A549 (cell line): ENCODE measurements at regions not wholly inside any gene's neighbourhood (a gene's known extent, or its start where the extent isn't known, plus 50 kb on each side); places are given as distances from the start of the nearest gene placed in this dataset.

Source experiments
- ATAC-seq, 2 experiments: fragments of 200-7000 bp in 1 of 2; fragments of >200 bp in 1 of 2; cut with Nextera tagmentation in 1 of 2; cut with Tn5 transposase in 1 of 2; 3 replicates each; pipeline versions ENCODE4 v1.8.0 to v1.9.1; 2018 to 2020; ENCODE audit warnings: mild to moderate bottlenecking in 1 of 2, moderate library complexity in 1 of 2
- CTCF ChIA-PET: fragments of 300-600 bp; sonication (Branson Sonifier 250); formaldehyde crosslinking; extraction: SDS; loops from one replicate; lab custom pipeline; 2021; ENCODE audit warnings: antibody characterized with exemption, inconsistent platforms; lab: Yijun Ruan, JAX
- POLR2A ChIA-PET: fragments of 350-600 bp; formaldehyde crosslinking; extraction: SDS; loops from one replicate; lab custom pipeline; 2021; ENCODE audit warnings: antibody characterized with exemption, inconsistent platforms; lab: Yijun Ruan, JAX
- DNase-seq, 2 experiments: peaks; one replicate each; pipeline versions ENCODE4 v3.0.0 to v3.0.0-alpha.2; 2011 to 2016; ENCODE audit warnings: low read depth in 1 of 2, low spot score in 1 of 2
- FAIRE-seq: peaks from 2 replicates; lab custom pipeline; 2011; peaks lifted over from hg19 to GRCh38; lab: Jason Lieb, UNC
- H3K27ac ChIP-seq, 2 experiments: fragments of >200 bp; sonication (Bioruptor Twin); formaldehyde crosslinking; 3 replicates each; pipeline ENCODE4 v1.5.1; 2016 to 2017
- H3K4me1 ChIP-seq: fragments of >200 bp; sonication (Bioruptor Twin); formaldehyde crosslinking; 3 replicates; pipeline ENCODE4 v1.6.1; 2016
- H3K4me2 ChIP-seq: fragments of >200 bp; sonication (Bioruptor Twin); formaldehyde crosslinking; 3 replicates; pipeline ENCODE4 v1.6.1; 2016
- H3K4me3 ChIP-seq: fragments of >200 bp; sonication (Bioruptor Twin); formaldehyde crosslinking; 3 replicates; pipeline ENCODE4 v1.5.1; 2016
- H3K9me3 ChIP-seq: fragments of >200 bp; sonication (Bioruptor Twin); formaldehyde crosslinking; 3 replicates; pipeline ENCODE4 v1.6.1; 2016
- CHD2 ChIP-seq: fragments of 150-350 bp; IDR thresholded peaks from 2 replicates; pipeline ENCODE4 v1.6.1; 2014; ENCODE audit warnings: low read length; ENCODE audit not compliant: partially characterized antibody
- CHD4 ChIP-seq: fragments of 200-600 bp; sonication (generic); IDR thresholded peaks from 2 replicates; pipeline ENCODE4 v1.6.1; 2016; ENCODE audit warnings: antibody characterized with exemption, mild to moderate bottlenecking, borderline replicate concordance
- EHF ChIP-seq: fragments of 250-450 bp; sonication (Bioruptor Pico); IDR thresholded peaks from 2 replicates; pipeline ENCODE4 v1.5.0; 2020; ENCODE audit warnings: mild to moderate bottlenecking
- EHMT2 ChIP-seq: fragments of 200-600 bp; sonication (generic); IDR thresholded peaks from 2 replicates; pipeline ENCODE4 v1.6.1; 2016; ENCODE audit warnings: antibody characterized with exemption, low read depth, mild to moderate bottlenecking, moderate library complexity
- EP300 ChIP-seq, 2 experiments: fragments of >200 bp; sonication (Bioruptor Twin); formaldehyde crosslinking; IDR thresholded peaks; 2 replicates in 1 of 2; 3 replicates in 1 of 2; pipeline ENCODE4 v1.6.1; 2016 to 2017
- ESRRA ChIP-seq: fragments of 150-350 bp; IDR thresholded peaks from 2 replicates; pipeline ENCODE4 v1.6.1; 2014; ENCODE audit warnings: mild to moderate bottlenecking, low read length, borderline replicate concordance
- FOSL2 ChIP-seq, 2 experiments: fragments of 450-650 bp in 1 of 2; fragments of >200 bp in 1 of 2; sonication (Bioruptor Twin) in 1 of 2; formaldehyde crosslinking; IDR thresholded peaks; 2 replicates each; pipeline versions ENCODE4 v1.5.0 to v1.6.1; 2016 to 2020; ENCODE audit warnings: mild to moderate bottlenecking in 1 of 2, moderate library complexity in 1 of 2
- FOXS1 ChIP-seq: fragments of 250-450 bp; sonication (Bioruptor Pico); IDR thresholded peaks from 2 replicates; pipeline ENCODE4 v1.5.0; 2020; ENCODE audit warnings: mild to moderate bottlenecking, moderate library complexity
- HEYL ChIP-seq: fragments of 250-450 bp; sonication (Bioruptor Pico); IDR thresholded peaks from 2 replicates; pipeline ENCODE4 v1.8.0; 2021; ENCODE audit warnings: mild to moderate bottlenecking, moderate library complexity
- JUNB ChIP-seq: fragments of >200 bp; sonication (Bioruptor Twin); formaldehyde crosslinking; IDR thresholded peaks from 2 replicates; pipeline ENCODE4 v1.6.1; 2016
- KDM1A ChIP-seq: fragments of 200-600 bp; sonication (generic); IDR thresholded peaks from 2 replicates; pipeline ENCODE4 v1.6.1; 2016; ENCODE audit warnings: low read depth, mild to moderate bottlenecking
- KDM5A ChIP-seq: fragments of 200-600 bp; sonication (generic); IDR thresholded peaks from 2 replicates; pipeline ENCODE4 v1.6.1; 2016; ENCODE audit warnings: antibody characterized with exemption, mild to moderate bottlenecking
- MAFK ChIP-seq: fragments of 450-650 bp; IDR thresholded peaks from 2 replicates; pipeline ENCODE4 v1.6.1; 2014; ENCODE audit not compliant: partially characterized antibody
- MAZ ChIP-seq: fragments of 150-350 bp; IDR thresholded peaks from 2 replicates; pipeline ENCODE4 v1.6.1; 2014; ENCODE audit warnings: antibody characterized with exemption, low read depth, low read length, borderline replicate concordance
- MYC ChIP-seq: IDR thresholded peaks from 2 replicates; pipeline ENCODE4 v1.6.1; 2012; ENCODE audit warnings: mild to moderate bottlenecking, inconsistent platforms, low read length, improper control_type of control experiment, borderline replicate concordance
- NR3C1 ChIP-seq: fragments of >200 bp; sonication (Bioruptor Twin); formaldehyde crosslinking; IDR thresholded peaks from 3 replicates; pipeline ENCODE4 v1.6.1; 2017
- POLR2A ChIP-seq: IDR thresholded peaks from 2 replicates; pipeline ENCODE4 v1.6.1; 2012; ENCODE audit warnings: mild to moderate bottlenecking, low read length
- RAD21 ChIP-seq, 2 experiments: fragments of >200 bp in 1 of 2; sonication (Bioruptor Twin) in 1 of 2; formaldehyde crosslinking in 1 of 2; IDR thresholded peaks in 1 of 2; conservative IDR thresholded peaks in 1 of 2; 2 replicates in 1 of 2; 3 replicates in 1 of 2; pipeline ENCODE4 v1.6.1; 2012 to 2018; ENCODE audit warnings: inconsistent platforms in 1 of 2
- RARB ChIP-seq: fragments of 250-450 bp; sonication (Bioruptor Pico); IDR thresholded peaks from 2 replicates; pipeline ENCODE4 v1.8.0; 2021; ENCODE audit warnings: mild to moderate bottlenecking, moderate library complexity
- RNF2 ChIP-seq: fragments of 200-600 bp; sonication (generic); IDR thresholded peaks from 2 replicates; pipeline ENCODE4 v1.6.1; 2016; ENCODE audit warnings: low read depth, mild to moderate bottlenecking, antibody characterized with exemption, moderate library complexity, borderline replicate concordance
- SMC3 ChIP-seq: fragments of >200 bp; sonication (Bioruptor Twin); formaldehyde crosslinking; IDR thresholded peaks from 3 replicates; pipeline ENCODE4 v1.6.1; 2018; ENCODE audit warnings: inconsistent platforms
- TP53 ChIP-seq: fragments of 250-450 bp; sonication (Bioruptor Pico); IDR thresholded peaks from 2 replicates; pipeline ENCODE4 v1.5.0; 2021; ENCODE audit warnings: mild to moderate bottlenecking, moderate library complexity
- ZFP36 ChIP-seq: fragments of 450-650 bp; IDR thresholded peaks from 2 replicates; pipeline ENCODE4 v1.6.1; 2014; ENCODE audit warnings: borderline replicate concordance; ENCODE audit not compliant: partially characterized antibody
- ZNF302 ChIP-seq: fragments of 250-450 bp; sonication (Bioruptor Pico); IDR thresholded peaks from 2 replicates; pipeline ENCODE4 v1.9.0; 2021; ENCODE audit warnings: inconsistent platforms, mild to moderate bottlenecking, moderate library complexity
- WGBS: methylation state at CpG from one replicate; pipeline ENCODE4 v1.1.6; 2017; ENCODE audit errors: missing lambda C conversion rate; 5-methylcytosine and 5-hydroxymethylcytosine counted together
- TF ChIP-seq, protein P1 (sequence below): IDR thresholded peaks from 2 replicates; pipeline ENCODE4 v1.6.1; 2012
- TF ChIP-seq, protein P2 (sequence below): fragments of >200 bp; sonication (Bioruptor Twin); formaldehyde crosslinking; IDR thresholded peaks from 3 replicates; pipeline ENCODE4 v1.5.1; 2016
- TF ChIP-seq, protein P3 (sequence below): fragments of 250-450 bp; sonication (Bioruptor Pico); IDR thresholded peaks from 2 replicates; pipeline ENCODE4 v1.5.0; 2020; ENCODE audit warnings: low read depth, mild to moderate bottlenecking, moderate library complexity
- TF ChIP-seq, protein P4 (sequence below): fragments of 150-350 bp; IDR thresholded peaks from 2 replicates; pipeline ENCODE4 v1.6.1; 2014; ENCODE audit warnings: low read depth, mild to moderate bottlenecking, low read length
- TF ChIP-seq, protein P5 (sequence below): fragments of >200 bp; sonication (Bioruptor Twin); formaldehyde crosslinking; IDR thresholded peaks from 2 replicates; pipeline ENCODE4 v1.6.1; 2016

DNA sequence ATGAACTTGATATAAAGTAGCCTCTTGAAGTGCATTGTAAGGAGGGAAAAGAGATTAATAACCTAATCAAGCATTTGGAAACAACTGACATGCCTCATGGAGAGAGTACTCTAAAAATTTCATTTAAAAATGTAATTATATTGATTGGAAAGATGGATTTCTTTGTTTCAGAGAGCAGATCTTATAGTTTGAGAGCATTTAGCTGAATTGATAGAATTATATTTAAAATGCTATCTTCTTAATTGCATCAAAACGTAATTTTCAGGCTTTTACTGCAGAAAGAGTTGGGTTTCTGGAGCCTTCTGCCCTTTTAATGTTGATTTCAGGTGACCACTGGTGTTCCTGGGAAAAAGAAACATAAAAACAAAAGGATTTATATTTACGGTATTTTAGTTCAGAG is 130.6 kb downstream of the EDN3 start:
- WGBS: 44% methylated on average over 2 of the region's 2 CpGs
- CTCF ChIA-PET: interaction anchor here (0.7 to 1.9 kb wide), 4 partner anchors 10 to 27 kb away, joined by 3 to 7 read pairs (median 4); no protein-coding TSS in a partner anchor

DNA sequence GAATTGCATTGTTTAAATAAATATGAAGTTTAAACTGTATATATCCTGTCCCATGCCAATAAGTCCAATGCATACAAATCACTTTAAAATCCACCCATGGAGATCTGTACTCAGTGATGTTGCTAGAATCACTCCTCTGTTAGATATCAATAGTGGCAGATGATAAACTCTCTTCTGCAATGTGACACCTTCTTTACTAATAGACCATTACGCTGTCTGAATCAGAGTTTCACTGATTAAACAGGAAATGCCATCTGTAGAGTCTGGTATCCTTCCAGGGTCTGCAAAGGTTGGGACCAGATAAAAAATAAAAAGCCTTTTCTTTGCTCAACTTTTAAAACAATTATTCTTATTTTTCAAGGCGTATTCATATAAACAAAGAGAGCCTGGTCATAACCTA is 134.5 kb downstream of the EDN3 start:
- H3K9me3 ChIP-seq: no peaks in the 10 kb centered on the region
- ChIA-PET CTCF (interaction anchor here (1.5 kb wide), 1 partner anchor 347 kb away, joined by 3 read pairs; no protein-coding TSS in a partner anchor), POLR2A (no interaction called here)
- no peak overlapping the region for H3K4me3 ChIP-seq
- TF ChIP-seq CHD2: no peak
- TF ChIP-seq, protein P1, sequence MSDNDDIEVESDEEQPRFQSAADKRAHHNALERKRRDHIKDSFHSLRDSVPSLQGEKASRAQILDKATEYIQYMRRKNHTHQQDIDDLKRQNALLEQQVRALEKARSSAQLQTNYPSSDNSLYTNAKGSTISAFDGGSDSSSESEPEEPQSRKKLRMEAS: no peak
- no peak for TF ChIP-seq EHF
- 65% methylated on average over 2 of the region's 2 CpGs for WGBS
- DNase-seq: no peak
- H3K4me2 ChIP-seq: no peak overlapping the region
- H3K4me1 ChIP-seq: no peaks in the 10 kb centered on the region
- FAIRE-seq: no peak
- no peak for ATAC-seq
- H3K27ac ChIP-seq: no peak overlapping the region

More for the DNA sequence above, 130.6 kb downstream of the EDN3 start:
- DNase-seq: no peak
- no peaks in the 10 kb centered on the region for H3K4me1 ChIP-seq
- no peak for ATAC-seq
- H3K27ac ChIP-seq: no peak overlapping the region
- no peak overlapping the region for H3K4me3 ChIP-seq
- POLR2A ChIA-PET: no interaction called here
- H3K9me3 ChIP-seq: no peaks in the 10 kb centered on the region
- FAIRE-seq: no peak
- TF ChIP-seq RAD21 (conservative IDR thresholded peaks at IDR 0.05 in 1 of 2, IDR thresholded peaks at IDR 0.05 in 1 of 2) (no peak), ZFP36 (no peak), POLR2A (no peak), CHD4 (no peak), FOSL2 (IDR thresholded peaks at IDR 0.05) (no peak), FOSL2 (CRISPR knock-in tag; IDR thresholded peaks at IDR 0.05) (no peak), NR3C1 (no peak), MYC (no peak), KDM5A (no peak), CHD2 (no peak), RNF2 (no peak), ESRRA (no peak), HEYL (CRISPR knock-in tag) (no peak), RARB (CRISPR knock-in tag) (no peak), JUNB (no peak), FOXS1 (CRISPR knock-in tag) (no peak), SMC3 (no peak), EHF (no peak)
- TF ChIP-seq, protein P2, sequence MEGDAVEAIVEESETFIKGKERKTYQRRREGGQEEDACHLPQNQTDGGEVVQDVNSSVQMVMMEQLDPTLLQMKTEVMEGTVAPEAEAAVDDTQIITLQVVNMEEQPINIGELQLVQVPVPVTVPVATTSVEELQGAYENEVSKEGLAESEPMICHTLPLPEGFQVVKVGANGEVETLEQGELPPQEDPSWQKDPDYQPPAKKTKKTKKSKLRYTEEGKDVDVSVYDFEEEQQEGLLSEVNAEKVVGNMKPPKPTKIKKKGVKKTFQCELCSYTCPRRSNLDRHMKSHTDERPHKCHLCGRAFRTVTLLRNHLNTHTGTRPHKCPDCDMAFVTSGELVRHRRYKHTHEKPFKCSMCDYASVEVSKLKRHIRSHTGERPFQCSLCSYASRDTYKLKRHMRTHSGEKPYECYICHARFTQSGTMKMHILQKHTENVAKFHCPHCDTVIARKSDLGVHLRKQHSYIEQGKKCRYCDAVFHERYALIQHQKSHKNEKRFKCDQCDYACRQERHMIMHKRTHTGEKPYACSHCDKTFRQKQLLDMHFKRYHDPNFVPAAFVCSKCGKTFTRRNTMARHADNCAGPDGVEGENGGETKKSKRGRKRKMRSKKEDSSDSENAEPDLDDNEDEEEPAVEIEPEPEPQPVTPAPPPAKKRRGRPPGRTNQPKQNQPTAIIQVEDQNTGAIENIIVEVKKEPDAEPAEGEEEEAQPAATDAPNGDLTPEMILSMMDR: no peak
- TF ChIP-seq, protein P3, sequence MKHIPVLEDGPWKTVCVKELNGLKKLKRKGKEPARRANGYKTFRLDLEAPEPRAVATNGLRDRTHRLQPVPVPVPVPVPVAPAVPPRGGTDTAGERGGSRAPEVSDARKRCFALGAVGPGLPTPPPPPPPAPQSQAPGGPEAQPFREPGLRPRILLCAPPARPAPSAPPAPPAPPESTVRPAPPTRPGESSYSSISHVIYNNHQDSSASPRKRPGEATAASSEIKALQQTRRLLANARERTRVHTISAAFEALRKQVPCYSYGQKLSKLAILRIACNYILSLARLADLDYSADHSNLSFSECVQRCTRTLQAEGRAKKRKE (CRISPR knock-in tag): no peak
- no peak overlapping the region for H3K4me2 ChIP-seq

DNA sequence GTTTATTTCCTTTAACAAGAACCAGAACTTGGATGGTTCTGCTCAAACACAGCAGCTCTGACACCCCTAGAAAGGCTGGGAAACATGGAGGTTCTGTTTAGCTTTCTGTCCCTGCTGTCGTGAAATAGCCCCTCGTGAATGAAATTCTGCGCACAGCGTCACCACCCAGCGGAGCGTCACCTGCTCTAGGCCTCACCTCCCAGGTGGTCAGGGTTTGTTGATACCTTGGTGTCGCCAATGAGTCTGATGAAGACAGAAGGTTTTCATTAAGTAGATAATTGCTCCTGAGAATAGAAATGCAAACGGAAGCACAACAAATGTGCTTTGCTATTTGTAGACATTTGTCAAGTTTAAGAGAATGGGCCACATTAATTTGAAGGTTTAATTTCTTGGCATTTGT is 135.1 kb downstream of the EDN3 start:
- no peak overlapping the region for H3K4me2 ChIP-seq
- POLR2A ChIA-PET: no interaction called here
- TF ChIP-seq ZNF302 (no peak), MAZ (no peak), EP300 (IDR thresholded peaks at IDR 0.05) (no peak), EHMT2 (no peak), POLR2A (no peak), MAFK (no peak), NR3C1 (no peak), MYC (no peak), TP53 (CRISPR knock-in tag) (no peak), FOSL2 (IDR thresholded peaks at IDR 0.05) (no peak), FOSL2 (CRISPR knock-in tag; IDR thresholded peaks at IDR 0.05) (no peak), KDM1A (no peak), CHD4 (no peak)
- TF ChIP-seq, protein P4, sequence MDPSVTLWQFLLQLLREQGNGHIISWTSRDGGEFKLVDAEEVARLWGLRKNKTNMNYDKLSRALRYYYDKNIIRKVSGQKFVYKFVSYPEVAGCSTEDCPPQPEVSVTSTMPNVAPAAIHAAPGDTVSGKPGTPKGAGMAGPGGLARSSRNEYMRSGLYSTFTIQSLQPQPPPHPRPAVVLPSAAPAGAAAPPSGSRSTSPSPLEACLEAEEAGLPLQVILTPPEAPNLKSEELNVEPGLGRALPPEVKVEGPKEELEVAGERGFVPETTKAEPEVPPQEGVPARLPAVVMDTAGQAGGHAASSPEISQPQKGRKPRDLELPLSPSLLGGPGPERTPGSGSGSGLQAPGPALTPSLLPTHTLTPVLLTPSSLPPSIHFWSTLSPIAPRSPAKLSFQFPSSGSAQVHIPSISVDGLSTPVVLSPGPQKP: no peak
- TF ChIP-seq, protein P5, sequence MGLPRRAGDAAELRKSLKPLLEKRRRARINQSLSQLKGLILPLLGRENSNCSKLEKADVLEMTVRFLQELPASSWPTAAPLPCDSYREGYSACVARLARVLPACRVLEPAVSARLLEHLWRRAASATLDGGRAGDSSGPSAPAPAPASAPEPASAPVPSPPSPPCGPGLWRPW: no peak
- TF ChIP-seq, all 56 proteins: peak for 0
- Histone ChIP-seq H3K9me3 (no peaks in the 10 kb centered on the region), H3K4me3 (no peak overlapping the region), H3K4me1 (no peaks in the 10 kb centered on the region), H3K27ac (no peak overlapping the region)
- WGBS: 73% methylated on average over 8 of the region's 8 CpGs
- DNase-seq: no peak
- FAIRE-seq: no peak
- CTCF ChIA-PET: interaction anchor here (0.8 to 1.5 kb wide), 3 partner anchors 20 to 348 kb away, joined by 3 to 6 read pairs (median 3); no protein-coding TSS in a partner anchor
- ATAC-seq: no peak
